H9 (cell line): ENCODE measurements at regions not wholly inside any gene's neighbourhood (a gene's known extent, or its start where the extent isn't known, plus 50 kb on each side); places are given as distances from the start of the nearest gene placed in this dataset.
"Not testable (repeated sequence)": the region's sequence is repeated elsewhere in the genome, so short reads cannot be mapped to it uniquely, and the experiment has no call there.

Experiments used
- DNase-seq: peaks from one replicate; pipeline ENCODE4 v3.0.0-alpha.2; 2017
- H2AFZ ChIP-seq: one replicate; pipeline ENCODE4 v1.6.1; 2013; ENCODE audit warnings: mild to moderate bottlenecking, low read length, control low read depth, moderate library complexity
- H2AK5ac ChIP-seq: 2 replicates; pipeline ENCODE4 v1.6.1; 2013; ENCODE audit warnings: low read length, control low read depth, mixed read lengths; ENCODE audit not compliant: insufficient read length
- H2BK120ac ChIP-seq: one replicate; pipeline ENCODE4 v1.6.1; 2013; ENCODE audit warnings: low read depth, mild to moderate bottlenecking, low read length, control low read depth, inconsistent platforms; ENCODE audit not compliant: poor library complexity, severe bottlenecking
- H2BK12ac ChIP-seq: 2 replicates; pipeline ENCODE4 v1.6.1; 2013; ENCODE audit warnings: low read length, control low read depth, mixed read lengths, low read depth; ENCODE audit not compliant: insufficient read length
- H2BK15ac ChIP-seq: 2 replicates; pipeline ENCODE4 v1.6.1; 2013; ENCODE audit warnings: low read depth, low read length, control low read depth
- H2BK20ac ChIP-seq: one replicate; pipeline ENCODE4 v1.6.1; 2013; ENCODE audit warnings: low read depth, mild to moderate bottlenecking, low read length, control low read depth, inconsistent platforms; ENCODE audit not compliant: poor library complexity, severe bottlenecking
- H2BK5ac ChIP-seq: 2 replicates; pipeline ENCODE4 v1.6.1; 2013; ENCODE audit warnings: low read length, control low read depth, mixed read lengths; ENCODE audit not compliant: insufficient read length
- H3K14ac ChIP-seq: 2 replicates; pipeline ENCODE4 v1.6.1; 2013; ENCODE audit warnings: low read length, control low read depth; ENCODE audit not compliant: insufficient read depth
- H3K18ac ChIP-seq: 2 replicates; pipeline ENCODE4 v1.6.1; 2013; ENCODE audit warnings: low read depth, mild to moderate bottlenecking, mixed read lengths, low read length, control low read depth; ENCODE audit not compliant: insufficient read length
- H3K23ac ChIP-seq: 2 replicates; pipeline ENCODE4 v1.6.1; 2013; ENCODE audit warnings: low read length, control low read depth, mixed read lengths, low read depth; ENCODE audit not compliant: insufficient read length
- H3K23me2 ChIP-seq: 2 replicates; pipeline ENCODE4 v1.6.1; 2013; ENCODE audit warnings: low read depth, mild to moderate bottlenecking, mixed read lengths, low read length, control low read depth; ENCODE audit not compliant: insufficient read length, poor library complexity, severe bottlenecking
- H3K27ac ChIP-seq: 2 replicates; pipeline ENCODE4 v1.5.1; 2013; ENCODE audit warnings: low read length, control low read depth, mixed read lengths, low read depth; ENCODE audit not compliant: insufficient read length
- H3K27me3 ChIP-seq: 2 replicates; pipeline ENCODE4 v1.6.1; 2013; ENCODE audit warnings: low read length, control low read depth, inconsistent platforms; ENCODE audit not compliant: insufficient read depth
- H3K4ac ChIP-seq: 2 replicates; pipeline ENCODE4 v1.6.1; 2013; ENCODE audit warnings: low read depth, mild to moderate bottlenecking, control low read depth, inconsistent platforms, low read length, moderate library complexity
- H3K4me1 ChIP-seq: 2 replicates; pipeline ENCODE4 v1.6.1; 2013; ENCODE audit warnings: low read length, control low read depth, inconsistent platforms; ENCODE audit not compliant: insufficient read depth
- H3K4me2 ChIP-seq: 2 replicates; pipeline ENCODE4 v1.6.1; 2013; ENCODE audit warnings: low read length, control low read depth, mixed read lengths; ENCODE audit not compliant: insufficient read length, insufficient read depth
- H3K56ac ChIP-seq: 2 replicates; pipeline ENCODE4 v1.6.1; 2013; ENCODE audit warnings: low read depth, mild to moderate bottlenecking, mixed read lengths, low read length, control low read depth; ENCODE audit not compliant: insufficient read length
- H3K79me1 ChIP-seq: 2 replicates; pipeline ENCODE4 v1.6.1; 2013; ENCODE audit warnings: low read depth, mild to moderate bottlenecking, moderate library complexity, low read length, control low read depth, inconsistent platforms; ENCODE audit not compliant: insufficient read depth, poor library complexity, severe bottlenecking
- H3K79me2 ChIP-seq: 2 replicates; pipeline ENCODE4 v1.6.1; 2013; ENCODE audit warnings: low read length, control low read depth, inconsistent platforms; ENCODE audit not compliant: insufficient read depth
- H3K9ac ChIP-seq: 2 replicates; pipeline ENCODE4 v1.6.1; 2013; ENCODE audit warnings: low read length, control low read depth, mixed read lengths; ENCODE audit not compliant: insufficient read length; ENCODE audit errors: extremely low read depth
- H3K9me3 ChIP-seq: one replicate; pipeline ENCODE4 v1.6.1; 2013; ENCODE audit warnings: low read depth, low read length, inconsistent platforms; ENCODE audit not compliant: control insufficient read depth
- H3T11ph ChIP-seq: one replicate; pipeline ENCODE4 v1.6.1; 2013; ENCODE audit warnings: mild to moderate bottlenecking, low read length, control low read depth, inconsistent platforms
- H4K20me1 ChIP-seq: one replicate; pipeline ENCODE4 v1.6.1; 2013; ENCODE audit not compliant: control insufficient read depth, insufficient read length, insufficient read depth
- H4K5ac ChIP-seq: 2 replicates; pipeline ENCODE4 v1.6.1; 2013; ENCODE audit warnings: low read depth, mild to moderate bottlenecking, mixed read lengths, low read length, control low read depth; ENCODE audit not compliant: insufficient read length
- H4K8ac ChIP-seq: replicated peaks from 2 replicates; pipeline ENCODE4 v1.6.1; 2013; ENCODE audit warnings: low read length, control low read depth, mixed read lengths, low read depth; ENCODE audit not compliant: insufficient read length
- H4K91ac ChIP-seq: 2 replicates; pipeline ENCODE4 v1.6.1; 2013; ENCODE audit warnings: low read depth, mild to moderate bottlenecking, moderate library complexity, mixed read lengths, low read length, control low read depth; ENCODE audit not compliant: insufficient read length
- H3K27ac Mint-ChIP-seq, 3 experiments: 2 replicates in 2 of 3; 3 replicates in 1 of 3; pipeline ENCODE4 v1.8.0; 2020 to 2021; ENCODE audit warnings: mixed read lengths in 3 of 3, mild to moderate bottlenecking in 1 of 3, moderate library complexity in 1 of 3
- H3K27me3 Mint-ChIP-seq: 2 replicates; pipeline ENCODE4 v1.8.0; 2021; ENCODE audit warnings: low read depth, mild to moderate bottlenecking, moderate library complexity, mixed read lengths
- H3K36me3 Mint-ChIP-seq, 3 experiments: 2 replicates in 2 of 3; 3 replicates in 1 of 3; pipeline ENCODE4 v1.8.0; 2020 to 2021; ENCODE audit warnings: low read depth in 3 of 3, mixed read lengths in 3 of 3; ENCODE audit not compliant: insufficient read depth in 1 of 3
- H3K4me1 Mint-ChIP-seq, 2 experiments: 2 replicates each; pipeline ENCODE4 v1.8.0; 2020; ENCODE audit warnings: mixed read lengths in 2 of 2
- H3K4me3 Mint-ChIP-seq, 2 experiments: 2 replicates in 1 of 2; 3 replicates in 1 of 2; pipeline ENCODE4 v1.8.0; 2020 to 2021; ENCODE audit warnings: mild to moderate bottlenecking in 2 of 2, mixed read lengths in 2 of 2, moderate library complexity in 1 of 2
- H3K9me3 Mint-ChIP-seq, 2 experiments: 2 replicates in 1 of 2; 3 replicates in 1 of 2; pipeline ENCODE4 v1.8.0; 2020; ENCODE audit warnings: mild to moderate bottlenecking in 2 of 2, mixed read lengths in 2 of 2, moderate library complexity in 1 of 2
- CTCF ChIP-seq: fragments of 200-600 bp; sonication (generic); conservative IDR thresholded peaks from 3 replicates; pipeline ENCODE4 v1.8.0; 2021; ENCODE audit warnings: antibody characterized with exemption, mild to moderate bottlenecking
- WGBS: extraction: QIAGEN DNeasy Blood & Tissue Kit; methylation state at CpG from one replicate; pipeline ENCODE4 v1.1.7; 2013; ENCODE audit warnings: missing lambda C conversion rate, low lambda C conversion rate, mixed read lengths; ENCODE audit not compliant: insufficient read length; ENCODE audit errors: extremely low coverage; 5-methylcytosine and 5-hydroxymethylcytosine counted together

- no peak overlapping the region for H3K18ac ChIP-seq
- H3K14ac ChIP-seq = no peak overlapping the region
- H3K9me3 ChIP-seq = no peaks in the 10 kb centered on the region
- no peak overlapping the region for H3K4ac ChIP-seq
- H3K27me3 Mint-ChIP-seq = no peaks in the 10 kb centered on the region; the same call in 1 of the 2 replicates
- no peaks in the 10 kb centered on the region for H3K4me1 ChIP-seq
- no peak overlapping the region for H2BK12ac ChIP-seq
- H3K9ac ChIP-seq = no peak overlapping the region
- no peaks in the 10 kb centered on the region for H3K27me3 ChIP-seq
- no peak for DNase-seq
- H2BK5ac ChIP-seq = no peak overlapping the region
- no peak overlapping the region for H3K4me3 Mint-ChIP-seq
- no peak overlapping the region for H2BK20ac ChIP-seq
- peaks cover 27 to 34% of the 10 kb centered on the region in 2 experiments for H3K9me3 Mint-ChIP-seq
- H2AFZ ChIP-seq = no peak overlapping the region
- H3K56ac ChIP-seq = no peak overlapping the region
- H3K27ac Mint-ChIP-seq = no peak overlapping the region
- H3T11ph ChIP-seq = no peak overlapping the region
- H2BK15ac ChIP-seq = no peak overlapping the region
- no peaks in the 10 kb centered on the region for H3K4me1 Mint-ChIP-seq
- H3K4me2 ChIP-seq = no peak overlapping the region
- no peak overlapping the region for H4K5ac ChIP-seq
- H3K79me1 ChIP-seq = no peaks in the 10 kb centered on the region
- H3K36me3 Mint-ChIP-seq = peaks cover 7 to 39% (median 11%) of the 10 kb centered on the region in 3 experiments
- no peaks in the 10 kb centered on the region for H3K23me2 ChIP-seq
- no peak overlapping the region for H4K91ac ChIP-seq
- H2BK120ac ChIP-seq = no peak overlapping the region
- no CpG with 5 or more reads among the region's 1 CpG for WGBS
- no peak for TF ChIP-seq CTCF
- no peak overlapping the region for H2AK5ac ChIP-seq
- no peak overlapping the region for H3K27ac ChIP-seq
- no peaks in the 10 kb centered on the region for H3K79me2 ChIP-seq
- no peak overlapping the region for H4K8ac ChIP-seq
- no peaks in the 10 kb centered on the region for H4K20me1 ChIP-seq
- no peak overlapping the region for H3K23ac ChIP-seq
Observed at GRCh38 chr18:1026930-1027329, 122.3 kb downstream of the ADCYAP1 start.

GRCh38 chr18:1033092-1033491 lies 128.4 kb downstream of the ADCYAP1 start:
- Mint-ChIP-seq H3K36me3 (peaks cover 4 to 37% (median 8%) of the 10 kb centered on the region in 3 experiments), H3K9me3 (peaks cover 20 to 36% of the 10 kb centered on the region in 2 experiments)
- H2BK15ac ChIP-seq, H3K27me3 Mint-ChIP-seq, DNase-seq, H3K4me2 ChIP-seq, H3K56ac ChIP-seq, H3K79me1 ChIP-seq, H2BK20ac ChIP-seq, H3T11ph ChIP-seq, H4K20me1 ChIP-seq, H2AK5ac ChIP-seq, H3K4me3 Mint-ChIP-seq, H4K8ac ChIP-seq, H3K14ac ChIP-seq, H2BK120ac ChIP-seq, H3K27ac Mint-ChIP-seq, H3K4me1 Mint-ChIP-seq, H3K9me3 ChIP-seq, H3K27ac ChIP-seq, H3K4me1 ChIP-seq, H3K23me2 ChIP-seq, H3K18ac ChIP-seq, H2BK12ac ChIP-seq, H4K5ac ChIP-seq, H4K91ac ChIP-seq, H2BK5ac ChIP-seq, H3K27me3 ChIP-seq, H3K79me2 ChIP-seq, H3K23ac ChIP-seq, H3K9ac ChIP-seq, H3K4ac ChIP-seq, H2AFZ ChIP-seq: not testable (repeated sequence)
- no CpG with 5 or more reads among the region's 3 CpGs for WGBS
